GM19395 (cell line): ENCODE measurements at regions not wholly inside any gene's neighbourhood (a gene's known extent, or its start where the extent isn't known, plus 50 kb on each side); places are given as distances from the start of the nearest gene placed in this dataset.

Source experiments
- ATAC-seq: cut with Tn5 transposase; IDR thresholded peaks from one replicate; pipeline ENCODE4 v1.9.1; 2021; ENCODE audit warnings: mild to moderate bottlenecking, moderate library complexity; ENCODE audit not compliant: unreplicated experiment

DNA sequence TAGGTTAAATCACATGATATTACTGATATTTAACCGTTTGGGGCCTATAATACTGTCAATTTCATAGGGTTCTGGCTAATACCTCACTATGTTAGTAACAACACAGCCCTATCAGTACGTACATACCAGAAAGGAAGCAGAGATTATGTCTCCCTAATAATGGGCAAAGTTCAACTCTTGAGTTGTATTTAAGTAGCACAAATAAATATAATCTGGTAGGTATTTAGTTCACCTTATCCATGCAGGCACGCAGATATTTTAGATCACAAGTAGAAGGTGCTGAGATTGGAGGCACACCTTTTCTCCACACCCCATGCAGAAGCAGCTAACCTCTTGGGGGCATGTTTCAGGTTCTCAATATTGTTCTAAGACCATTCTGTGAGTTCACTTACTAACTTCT, 118.9 kb downstream of the IRS1 start:
- ATAC-seq = no peak

DNA sequence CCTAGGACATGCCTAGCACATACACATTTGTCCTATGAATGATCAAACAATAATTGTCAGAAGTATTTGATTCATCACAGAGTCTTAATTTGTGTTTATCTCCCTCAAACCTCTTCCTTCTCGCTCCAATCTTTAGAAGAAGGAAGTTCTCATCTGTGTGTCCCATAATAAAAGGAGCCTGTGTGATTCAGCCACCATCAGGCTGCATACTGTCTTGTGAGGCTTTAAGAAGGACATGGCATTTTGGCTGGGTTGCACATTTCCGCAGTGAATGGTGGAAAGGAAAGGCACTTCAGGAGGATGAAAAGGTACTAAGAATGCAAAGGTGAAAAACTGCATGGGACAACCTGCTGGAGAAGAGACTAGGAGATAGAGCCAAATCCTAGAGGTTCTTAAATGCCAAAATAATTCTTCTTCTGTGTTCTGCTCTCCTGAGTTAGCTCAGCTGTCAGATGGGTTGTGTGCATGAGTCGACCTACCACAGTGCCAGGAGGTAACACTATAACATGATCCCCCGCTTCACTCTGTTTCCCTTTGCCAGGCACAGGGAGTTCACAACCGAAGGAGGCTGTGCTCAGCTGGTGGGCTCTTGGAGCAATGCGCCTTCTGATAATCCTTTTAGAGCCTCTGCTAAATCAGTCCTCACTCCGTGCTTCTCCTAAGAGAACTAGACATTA, 120.1 kb downstream of the IRS1 start:
- ATAC-seq = no peak

- no peak for ATAC-seq
These were observed 121.2 kb downstream of the IRS1 start for GRCh38 chr2:226678422-226678821.

DNA sequence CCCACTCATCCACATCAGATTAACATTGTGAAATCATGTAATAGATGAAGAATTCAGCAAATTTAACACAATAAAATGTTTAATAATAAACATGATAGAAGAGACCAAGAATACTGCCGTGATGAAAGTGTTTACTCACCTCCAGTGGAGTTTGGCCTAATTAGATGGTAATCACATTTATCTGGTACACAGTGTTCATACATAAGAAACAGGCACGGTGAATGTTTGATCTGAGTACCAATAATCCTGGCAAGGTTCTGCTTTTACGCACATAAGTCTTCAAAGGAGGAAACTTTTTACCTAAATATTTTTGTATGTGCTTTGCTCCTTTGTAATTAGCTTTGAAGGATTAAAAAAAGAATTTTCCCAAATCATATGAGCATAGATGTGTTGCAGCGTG, 122.5 kb downstream of the IRS1 start:
- no peak for ATAC-seq

DNA sequence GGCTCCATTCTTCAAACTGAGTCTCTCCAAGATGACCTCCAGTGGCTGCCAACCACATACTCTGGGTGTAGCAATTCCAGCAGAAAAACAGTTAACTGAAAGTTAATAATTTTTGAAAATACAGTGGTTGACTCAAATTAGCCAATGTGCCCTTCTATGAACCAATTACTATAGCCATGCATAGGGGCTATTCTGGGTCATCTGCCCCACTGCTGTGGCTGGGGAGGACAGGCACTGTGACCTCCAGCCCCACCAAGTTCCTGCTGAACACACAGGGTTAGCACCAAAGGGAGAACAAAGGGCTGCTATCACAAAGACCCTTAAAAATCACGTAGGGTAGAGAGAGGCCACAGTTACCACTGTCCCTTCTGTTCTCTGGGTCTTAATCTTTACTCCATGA, 123.0 kb downstream of the IRS1 start:
- ATAC-seq = no peak

- ATAC-seq = no peak
These were observed 125.5 kb downstream of the IRS1 start for GRCh38 chr2:226674123-226674522.

DNA sequence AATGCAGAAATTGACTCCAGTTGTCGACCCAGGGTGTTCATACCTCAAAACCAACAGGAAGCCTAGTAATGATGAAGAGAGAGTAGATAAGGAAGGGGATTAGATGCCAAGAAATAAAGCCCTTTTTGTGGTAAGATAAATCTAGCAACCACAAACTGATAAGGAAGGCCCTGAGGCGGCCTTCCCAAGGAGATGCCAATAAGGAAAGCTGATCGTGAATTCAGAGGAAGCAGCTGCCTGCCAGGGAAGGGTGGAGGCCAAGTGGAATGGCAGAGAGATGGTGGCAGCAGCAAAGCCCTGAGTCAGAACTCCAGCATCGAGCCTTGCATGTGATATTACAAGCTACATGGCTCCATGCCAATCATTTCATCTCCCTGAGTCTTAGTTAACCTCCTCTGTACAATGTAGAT, 126.3 kb downstream of the IRS1 start:
- no peak for ATAC-seq

DNA sequence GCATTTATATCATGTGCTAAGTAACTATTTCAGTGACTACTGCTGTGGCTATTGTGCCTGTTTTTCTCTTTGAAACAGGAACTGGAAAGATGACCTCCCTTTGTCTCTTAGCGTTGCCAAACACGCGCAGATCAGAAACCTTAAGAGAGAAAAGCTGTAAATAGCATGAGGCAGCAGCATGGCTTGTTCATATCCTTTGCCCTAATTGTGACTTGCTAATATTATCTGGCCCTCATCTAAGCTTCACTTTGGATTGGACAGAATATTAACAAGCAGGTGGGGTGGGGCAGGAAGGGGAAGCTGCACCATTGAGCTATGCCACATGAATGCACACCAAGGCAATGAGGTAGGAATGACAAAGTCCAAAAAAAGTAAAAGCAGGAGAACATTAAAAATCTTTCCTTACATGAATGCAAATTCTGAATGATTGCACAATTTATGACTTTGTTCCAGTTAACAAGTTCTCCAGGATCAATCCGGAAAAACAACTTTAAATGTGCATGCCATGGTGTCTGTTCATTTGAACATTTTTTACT, 128.4 kb downstream of the IRS1 start:
- no peak for ATAC-seq

GRCh38 chr2:226669905-226670304, 129.7 kb downstream of the IRS1 start:
- ATAC-seq = peak; percentile 81

DNA sequence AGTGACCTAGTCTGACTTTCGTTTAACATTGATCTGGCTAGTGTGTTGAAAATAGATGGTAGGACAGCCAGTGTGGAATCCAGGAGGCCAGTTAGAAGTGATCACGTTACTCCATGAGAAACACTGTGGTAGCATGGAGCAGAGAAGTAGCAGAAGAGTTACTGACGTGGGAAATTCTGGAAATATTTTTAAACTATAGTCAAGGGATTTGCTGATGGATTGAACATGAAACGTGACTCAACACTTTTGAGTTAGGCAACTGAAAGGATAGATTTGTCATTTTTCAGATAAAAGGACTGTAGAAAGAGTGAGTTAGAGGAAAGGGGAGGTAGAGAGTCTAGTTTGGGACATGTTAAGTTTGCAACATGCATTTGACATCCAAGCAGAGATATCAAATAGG, 130.4 kb downstream of the IRS1 start:
- no peak for ATAC-seq

GRCh38 chr2:226667736-226668135, 131.9 kb downstream of the IRS1 start:
- no peak for ATAC-seq

GRCh38 chr2:226665306-226665831, 134.3 kb downstream of the IRS1 start:
- no peak for ATAC-seq

DNA sequence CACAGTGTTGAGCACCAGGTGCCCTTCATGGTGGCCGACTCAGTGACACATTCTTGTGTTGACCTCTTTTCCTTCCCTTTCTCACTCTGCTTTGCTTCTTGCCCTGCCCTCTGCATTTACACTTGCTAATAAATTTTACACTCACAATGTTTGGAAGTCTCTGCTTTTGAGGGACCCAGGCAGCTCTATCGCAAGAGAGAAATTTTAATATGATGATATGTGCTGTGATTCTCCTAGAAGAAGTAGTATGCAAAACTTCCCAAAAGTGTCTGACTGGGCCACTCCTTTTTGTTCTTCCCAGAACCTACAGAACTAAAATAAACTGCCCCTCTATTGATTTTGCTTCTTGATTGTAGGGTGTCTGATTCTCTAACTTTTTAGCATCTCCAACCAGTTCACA, 135.0 kb downstream of the IRS1 start:
- ATAC-seq = no peak

GRCh38 chr2:226664140-226664539, 135.5 kb downstream of the IRS1 start:
- no peak for ATAC-seq

GRCh38 chr2:226661789-226662545, 137.7 kb downstream of the IRS1 start:
- ATAC-seq = no peak

DNA sequence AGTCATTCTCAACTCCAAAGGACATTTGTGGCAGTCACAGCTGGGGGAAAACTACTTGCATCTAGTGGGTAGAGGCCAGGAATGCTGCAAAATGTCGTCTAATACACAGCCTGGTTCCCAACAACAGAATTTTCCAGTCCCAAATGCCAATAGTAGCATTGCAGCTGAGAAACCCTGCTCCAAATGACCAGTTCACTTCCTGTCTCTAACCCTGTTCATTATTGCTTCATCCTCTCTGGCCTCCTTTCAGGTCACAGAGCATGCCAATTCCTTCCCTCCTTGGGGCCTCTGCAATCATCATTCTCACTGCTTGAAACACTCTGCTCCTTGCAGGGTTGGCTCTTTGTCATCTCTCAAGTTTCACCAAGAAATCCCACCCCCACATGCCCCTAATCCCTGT, 139.1 kb downstream of the IRS1 start:
- ATAC-seq = no peak

- ATAC-seq = no peak
These were observed 139.5 kb downstream of the IRS1 start for GRCh38 chr2:226660124-226660523.

GRCh38 chr2:226659410-226659809, 140.2 kb downstream of the IRS1 start:
- ATAC-seq = no peak

DNA sequence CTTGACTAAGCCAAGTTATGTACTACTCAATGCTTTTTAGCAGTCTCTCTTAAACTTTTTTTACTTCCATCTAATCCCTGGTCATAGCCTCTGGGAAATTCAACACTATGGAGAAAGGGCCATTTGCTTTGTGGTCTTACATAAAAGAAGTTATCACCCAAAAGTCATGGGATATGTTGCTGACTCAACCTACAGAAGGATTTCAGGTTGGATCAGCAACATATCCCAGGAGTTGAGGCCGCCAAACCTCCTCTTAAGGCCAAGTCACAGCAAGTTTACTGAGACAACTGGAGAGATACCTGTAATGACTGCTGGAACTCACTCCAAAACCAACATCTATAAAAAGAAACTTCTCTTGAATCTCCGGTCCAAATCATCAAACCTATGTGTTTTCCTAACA, 141.1 kb downstream of the IRS1 start:
- no peak for ATAC-seq

- ATAC-seq = no peak
These were observed 142.1 kb downstream of the IRS1 start for GRCh38 chr2:226657340-226658053.

DNA sequence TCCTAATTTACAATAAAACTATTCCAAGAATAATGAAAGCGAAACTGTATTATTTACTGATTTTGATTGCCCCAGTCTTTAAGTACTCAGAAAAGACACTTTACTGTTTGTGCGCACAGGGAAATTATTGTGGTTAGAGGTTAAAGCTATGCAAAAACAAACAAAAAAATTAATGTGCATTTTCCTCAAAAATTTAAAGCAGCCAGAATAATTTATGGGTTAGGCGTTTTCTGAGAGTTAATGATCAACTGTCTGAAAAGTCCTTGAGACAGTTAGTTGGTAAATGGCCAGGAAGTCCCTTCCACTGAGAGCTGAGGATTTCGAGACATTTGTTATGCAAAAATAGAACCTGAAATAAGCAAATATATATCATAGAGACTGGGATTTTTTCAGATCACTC, 143.3 kb downstream of the IRS1 start:
- ATAC-seq = no peak
